ENCODE measurements at regions not wholly inside any gene's neighbourhood (a gene's known extent, or its start where the extent isn't known, plus 50 kb on each side); places are given as distances from the start of the nearest gene placed in this dataset.

- TF ChIP-seq, protein P1, sequence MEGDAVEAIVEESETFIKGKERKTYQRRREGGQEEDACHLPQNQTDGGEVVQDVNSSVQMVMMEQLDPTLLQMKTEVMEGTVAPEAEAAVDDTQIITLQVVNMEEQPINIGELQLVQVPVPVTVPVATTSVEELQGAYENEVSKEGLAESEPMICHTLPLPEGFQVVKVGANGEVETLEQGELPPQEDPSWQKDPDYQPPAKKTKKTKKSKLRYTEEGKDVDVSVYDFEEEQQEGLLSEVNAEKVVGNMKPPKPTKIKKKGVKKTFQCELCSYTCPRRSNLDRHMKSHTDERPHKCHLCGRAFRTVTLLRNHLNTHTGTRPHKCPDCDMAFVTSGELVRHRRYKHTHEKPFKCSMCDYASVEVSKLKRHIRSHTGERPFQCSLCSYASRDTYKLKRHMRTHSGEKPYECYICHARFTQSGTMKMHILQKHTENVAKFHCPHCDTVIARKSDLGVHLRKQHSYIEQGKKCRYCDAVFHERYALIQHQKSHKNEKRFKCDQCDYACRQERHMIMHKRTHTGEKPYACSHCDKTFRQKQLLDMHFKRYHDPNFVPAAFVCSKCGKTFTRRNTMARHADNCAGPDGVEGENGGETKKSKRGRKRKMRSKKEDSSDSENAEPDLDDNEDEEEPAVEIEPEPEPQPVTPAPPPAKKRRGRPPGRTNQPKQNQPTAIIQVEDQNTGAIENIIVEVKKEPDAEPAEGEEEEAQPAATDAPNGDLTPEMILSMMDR (conservative IDR thresholded peaks at IDR 0.05), result no peak
Observed at GRCh38 chr21:31503939-31504338, 155.6 kb upstream of the SOD1 start.

More at GRCh38 chr21:31503939-31504338, 155.6 kb upstream of the SOD1 start:
- Mint-ChIP-seq H3K27me3 (ENCODE audit: low read depth) (no peaks in the 10 kb centered on the region), H3K9me3 (no peaks in the 10 kb centered on the region), H3K4me3 (no peak overlapping the region), H3K4me1 (peaks cover 36 to 47% of the 10 kb centered on the region in 2 experiments), H3K36me3 (ENCODE audit: insufficient read depth in 1 of 3, low read depth in 3 of 3) (no peaks in the 10 kb centered on the region; a peak in 1 of 7 replicates), H3K27ac (no peak overlapping the region)
- no peak overlapping the region for H3K27ac ChIP-seq (ENCODE audit: insufficient read length, low read depth, low read length)
- no peaks in the 10 kb centered on the region for H3K23me2 ChIP-seq (ENCODE audit: insufficient read length, low read depth, low read length, poor library complexity, severe bottlenecking)
- H3K9ac ChIP-seq (ENCODE audit: extremely low read depth, insufficient read length, low read length), result no peak overlapping the region
- no peak overlapping the region for H2BK120ac ChIP-seq (ENCODE audit: low read depth, low read length, poor library complexity, severe bottlenecking)
- no peaks in the 10 kb centered on the region for H3K27me3 ChIP-seq (ENCODE audit: insufficient read depth, low read length)
- H4K91ac ChIP-seq (ENCODE audit: insufficient read length, low read depth, low read length), result no peak overlapping the region
- DNase-seq, result no peak
- no peak overlapping the region for H2BK15ac ChIP-seq (ENCODE audit: low read depth, low read length)
- H3K14ac ChIP-seq (ENCODE audit: insufficient read depth, low read length), result no peak overlapping the region
- H2BK5ac ChIP-seq (ENCODE audit: insufficient read length, low read length), result no peak overlapping the region
- no peak overlapping the region for H2BK12ac ChIP-seq (ENCODE audit: insufficient read length, low read depth, low read length)
- no peak overlapping the region for H2AFZ ChIP-seq (ENCODE audit: low read length)
- H4K8ac ChIP-seq (replicated peaks; ENCODE audit: insufficient read length, low read depth, low read length), result no peak overlapping the region
- H3K23ac ChIP-seq (ENCODE audit: insufficient read length, low read depth, low read length), result no peak overlapping the region
- H3K79me1 ChIP-seq (ENCODE audit: insufficient read depth, low read depth, low read length, poor library complexity, severe bottlenecking), result no peaks in the 10 kb centered on the region
- H3K56ac ChIP-seq (ENCODE audit: insufficient read length, low read depth, low read length), result no peak overlapping the region
- H3K4ac ChIP-seq (ENCODE audit: low read depth, low read length), result no peak overlapping the region
- WGBS (ENCODE audit: extremely low coverage, insufficient read length, low lambda C conversion rate), result no CpG with 5 or more reads among the region's 3 CpGs
- H3T11ph ChIP-seq (ENCODE audit: low read length), result no peak overlapping the region
- H2BK20ac ChIP-seq (ENCODE audit: low read depth, low read length, poor library complexity, severe bottlenecking), result no peak overlapping the region
- H4K20me1 ChIP-seq (ENCODE audit: control insufficient read depth, insufficient read depth, insufficient read length), result no peaks in the 10 kb centered on the region
- no peaks in the 10 kb centered on the region; the same call in 1 of the 2 replicates for H3K79me2 ChIP-seq (ENCODE audit: insufficient read depth, low read length)
- no peaks in the 10 kb centered on the region for H3K9me3 ChIP-seq (ENCODE audit: control insufficient read depth, low read depth, low read length)
- H3K4me1 ChIP-seq (ENCODE audit: insufficient read depth, low read length), result peaks cover 2% of the 10 kb centered on the region; the same call in 1 of the 2 replicates
- no peak overlapping the region for H3K4me2 ChIP-seq (ENCODE audit: insufficient read depth, insufficient read length, low read length)
- H2AK5ac ChIP-seq (ENCODE audit: insufficient read length, low read length), result no peak overlapping the region
- H4K5ac ChIP-seq (ENCODE audit: insufficient read length, low read depth, low read length), result no peak overlapping the region
- H3K18ac ChIP-seq (ENCODE audit: insufficient read length, low read depth, low read length), result no peak overlapping the region
